Ovary (tissue), 3 donors: ENCODE measurements at regions not wholly inside any gene's neighbourhood (a gene's known extent, or its start where the extent isn't known, plus 50 kb on each side); places are given as distances from the start of the nearest gene placed in this dataset.

ENCODE experiments used
- CTCF ChIP-seq, 3 donors: fragments of 450-650 bp in 2 of 3; fragments of 200-600 bp in 1 of 3; IDR thresholded peaks; one replicate each; pipeline versions ENCODE4 v1.5.1 to v1.8.0; 2016 to 2022; ENCODE audit warnings: antibody characterized with exemption in 3 of 3, mild to moderate bottlenecking in 1 of 3
- EP300 ChIP-seq: sonication (generic); formaldehyde crosslinking; IDR thresholded peaks from one replicate; pipeline ENCODE4 v1.6.1; 2017; ENCODE audit warnings: antibody characterized with exemption
- donor health status: DM: no; HTN: no; CAD: no.

- TF ChIP-seq CTCF (IDR thresholded peaks at IDR 0.05): no peak
- TF ChIP-seq EP300: no peak
Observed at GRCh38 chr7:12788171-12788570, 100.7 kb downstream of the ARL4A start.
